GM12878 (cell line): ENCODE measurements at regions not wholly inside any gene's neighbourhood (a gene's known extent, or its start where the extent isn't known, plus 50 kb on each side); places are given as distances from the start of the nearest gene placed in this dataset.

Source experiments
- ATAC-seq: fragments of 200-7000 bp; cut with Tn5 transposase; 3 replicates; pipeline ENCODE4 v1.9.1; 2020; ENCODE audit warnings: mild to moderate bottlenecking, moderate library complexity
- BruUV-seq: library from RNA; stranded (reverse); fragments of 400-500 nt; replicated peaks from 2 replicates; lab custom pipeline; 2021; lab: Mats Ljungman, UMichigan
- CTCF ChIA-PET: fragments of 300-600 bp; sonication (Branson Sonifier 250); formaldehyde crosslinking; extraction: SDS; loops from one replicate; lab custom pipeline; 2021; ENCODE audit warnings: inconsistent platforms; lab: Yijun Ruan, JAX
- POLR2A ChIA-PET: fragments of 350-600 bp; formaldehyde crosslinking; extraction: SDS; loops from one replicate; lab custom pipeline; 2021; ENCODE audit warnings: inconsistent platforms; lab: Charles Lee
- RAD21 ChIA-PET: fragments of 300-600 bp; sonication (Branson Sonifier 250); formaldehyde crosslinking; loops from one replicate; lab custom pipeline; 2023; ENCODE audit warnings: antibody characterized with exemption; ENCODE audit not compliant: unreplicated experiment; lab: Charles Lee
- SMC1A ChIA-PET: fragments of 300-600 bp; sonication (Branson Sonifier 250); formaldehyde crosslinking; loops from one replicate; lab custom pipeline; 2023; ENCODE audit not compliant: unreplicated experiment, uncharacterized antibody; lab: Charles Lee
- DNase-seq: peaks from one replicate; pipeline ENCODE4 v3.0.0-alpha.2; 2011; ENCODE audit warnings: low read depth, low spot score
- FAIRE-seq: peaks from 3 replicates; lab custom pipeline; 2011; peaks lifted over from hg19 to GRCh38; lab: Jason Lieb, UNC
- H2AFZ ChIP-seq: 2 replicates; pipeline ENCODE4 v1.6.0; 2011; ENCODE audit warnings: low read depth, low read length, control low read depth; ENCODE audit not compliant: control insufficient read depth
- H3K27ac ChIP-seq: 2 replicates; pipeline ENCODE4 v1.5.1; 2011; ENCODE audit warnings: control low read depth; ENCODE audit not compliant: control insufficient read depth, insufficient read depth
- H3K27me3 ChIP-seq, 2 experiments: replicated peaks in 1 of 2; 2 replicates each; pipeline versions ENCODE4 v1.6.0 to v1.6.1; 2011; ENCODE audit warnings: low read length in 1 of 2; ENCODE audit not compliant: control insufficient read depth in 2 of 2, insufficient read depth in 2 of 2
- H3K36me3 ChIP-seq, 2 experiments: 2 replicates each; pipeline ENCODE4 v1.5.1; 2011; ENCODE audit warnings: low read length in 1 of 2; ENCODE audit not compliant: control insufficient read depth in 2 of 2, insufficient read depth in 2 of 2
- H3K4me1 ChIP-seq: 2 replicates; pipeline ENCODE4 v1.6.1; 2011; ENCODE audit warnings: mild to moderate bottlenecking, low read length, moderate library complexity, mixed read lengths; ENCODE audit not compliant: control insufficient read depth, insufficient read depth
- H3K4me2 ChIP-seq: 2 replicates; pipeline ENCODE4 v1.6.0; 2011; ENCODE audit warnings: control low read depth; ENCODE audit not compliant: control insufficient read depth, insufficient read depth
- H3K4me3 ChIP-seq: fragments of 200-600 bp; sonication (generic); 2 replicates; pipeline ENCODE4 v1.5.1; 2016
- H3K79me2 ChIP-seq: 2 replicates; pipeline ENCODE4 v1.6.0; 2011; ENCODE audit warnings: low read length; ENCODE audit not compliant: control insufficient read depth, insufficient read depth
- H3K9ac ChIP-seq: 2 replicates; pipeline ENCODE4 v1.8.0; 2011; ENCODE audit warnings: low read length, control low read depth, mixed read lengths; ENCODE audit not compliant: control insufficient read depth, insufficient read depth
- H3K9me3 ChIP-seq: replicated peaks from 3 replicates; pipeline ENCODE4 v1.5.1; 2011; ENCODE audit warnings: mild to moderate bottlenecking, low read length; ENCODE audit not compliant: control insufficient read depth, insufficient read depth
- H4K20me1 ChIP-seq: 2 replicates; pipeline ENCODE4 v1.6.0; 2011; ENCODE audit not compliant: control insufficient read depth, insufficient read depth
- BMI1 ChIP-seq: fragments of 450-650 bp; IDR thresholded peaks from 2 replicates; pipeline ENCODE4 v1.6.1; 2016; ENCODE audit warnings: mild to moderate bottlenecking, moderate library complexity, borderline replicate concordance
- CBX5 ChIP-seq: sonication (generic); IDR thresholded peaks from 2 replicates; pipeline ENCODE4 v1.6.1; 2016; ENCODE audit warnings: low read depth, moderate library complexity, mild to moderate bottlenecking, inconsistent platforms
- CREB1 ChIP-seq: IDR thresholded peaks from 2 replicates; pipeline ENCODE4 v1.6.1; 2012; ENCODE audit warnings: low read depth, mild to moderate bottlenecking, inconsistent platforms
- ETV6 ChIP-seq, 2 experiments: fragments of 450-650 bp in 1 of 2; IDR thresholded peaks in 1 of 2; conservative IDR thresholded peaks in 1 of 2; 2 replicates each; pipeline ENCODE4 v1.6.1; 2014; ENCODE audit warnings: antibody characterized with exemption in 1 of 2, borderline replicate concordance in 1 of 2, low read depth in 1 of 2, mild to moderate bottlenecking in 1 of 2, moderate library complexity in 1 of 2
- GABPA ChIP-seq: IDR thresholded peaks from 2 replicates; pipeline ENCODE4 v1.6.1; 2014; ENCODE audit warnings: antibody characterized with exemption, low read depth, mild to moderate bottlenecking, inconsistent platforms
- MTA3 ChIP-seq: IDR thresholded peaks from 2 replicates; pipeline ENCODE4 v1.6.1; 2012; ENCODE audit warnings: low read length, inconsistent platforms, borderline replicate concordance
- MYB ChIP-seq: fragments of 150-350 bp; IDR thresholded peaks from 2 replicates; pipeline ENCODE4 v1.6.1; 2014; ENCODE audit warnings: mild to moderate bottlenecking, low read depth, low read length, borderline replicate concordance
- MYC ChIP-seq: IDR thresholded peaks from 2 replicates; pipeline ENCODE4 v1.6.1; 2011; ENCODE audit warnings: mild to moderate bottlenecking, low read length, moderate library complexity, inconsistent platforms; ENCODE audit not compliant: insufficient read depth, insufficient replicate concordance, insufficient read length, severe bottlenecking
- NFXL1 ChIP-seq: fragments of 450-650 bp; IDR thresholded peaks from 2 replicates; pipeline ENCODE4 v1.6.1; 2017; ENCODE audit warnings: antibody characterized with exemption, mild to moderate bottlenecking, borderline replicate concordance
- RUNX3 ChIP-seq: IDR thresholded peaks from 2 replicates; pipeline ENCODE4 v1.6.1; 2012; ENCODE audit warnings: low read length, inconsistent platforms
- SIX5 ChIP-seq: IDR thresholded peaks from 2 replicates; pipeline ENCODE4 v1.6.1; 2011; ENCODE audit warnings: mild to moderate bottlenecking, low read depth, low read length, moderate library complexity; ENCODE audit not compliant: severe bottlenecking
- SMAD1 ChIP-seq: fragments of 450-650 bp; IDR thresholded peaks from 2 replicates; pipeline ENCODE4 v1.6.1; 2018; ENCODE audit warnings: mild to moderate bottlenecking, low read depth; ENCODE audit not compliant: partially characterized antibody
- STAT1 ChIP-seq: fragments of 450-650 bp; conservative IDR thresholded peaks from 2 replicates; pipeline ENCODE4 v1.6.1; 2014; ENCODE audit warnings: antibody characterized with exemption, mild to moderate bottlenecking
- TBL1XR1 ChIP-seq: IDR thresholded peaks from 2 replicates; pipeline ENCODE4 v1.6.1; 2012; ENCODE audit warnings: low read depth, low read length, improper control_type of control experiment
- YY1 ChIP-seq: IDR thresholded peaks from 2 replicates; pipeline ENCODE4 v1.6.1; 2011; ENCODE audit warnings: low read depth, mild to moderate bottlenecking, low read length
- WGBS: methylation state at CpG from one replicate; pipeline ENCODE4 v1.1.6; 2016; ENCODE audit warnings: low lambda C conversion rate; ENCODE audit not compliant: insufficient replicate concordance, insufficient coverage; ENCODE audit errors: missing lambda C conversion rate; 5-methylcytosine and 5-hydroxymethylcytosine counted together
- in situ Hi-C: fragments of 300-500 bp; cut with MboI; formaldehyde crosslinking; loops from 9 replicates; pipeline ENCODE4 v1.14.3; 2018; ENCODE audit warnings: mixed read lengths
- intact Hi-C: fragments of 100-400 bp; cut with micrococcal nuclease; formaldehyde crosslinking; loops from one replicate; pipeline ENCODE4 v1.14.2; 2022; ENCODE audit not compliant: unreplicated experiment
- TF ChIP-seq, protein P1 (sequence below): IDR thresholded peaks from 2 replicates; pipeline ENCODE4 v1.6.1; 2012; ENCODE audit warnings: mild to moderate bottlenecking, low read depth, low read length
- TF ChIP-seq, protein P2 (sequence below): fragments of 450-650 bp; IDR thresholded peaks from 2 replicates; pipeline ENCODE4 v1.6.1; 2017; ENCODE audit warnings: mild to moderate bottlenecking, moderate library complexity

DNA sequence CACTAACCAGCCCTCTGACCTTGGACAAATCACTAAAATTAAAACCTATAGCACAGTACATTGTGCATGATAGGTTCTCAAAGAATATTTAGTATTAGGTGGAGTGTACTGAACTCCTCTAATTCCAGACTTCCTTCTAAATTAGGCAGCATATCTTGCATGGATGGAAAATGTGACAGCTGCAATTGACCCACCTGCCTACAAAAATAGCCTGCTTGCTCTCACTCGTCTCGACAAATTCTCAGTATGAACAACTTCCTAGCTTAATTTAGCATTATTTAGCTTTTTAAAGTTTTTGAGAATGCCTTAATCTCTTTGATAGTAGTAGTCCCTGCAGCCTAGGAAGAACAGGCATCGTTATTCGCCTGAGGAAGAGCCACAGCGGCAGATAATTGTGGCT, 482.0 kb downstream of the PIK3C3 start:
- in situ Hi-C loops (no loop called here), intact Hi-C loops (no loop called here)
- Histone ChIP-seq H2AFZ (no peak overlapping the region), H3K4me1 (no peaks in the 10 kb centered on the region), H3K27ac (no peak overlapping the region), H3K4me2 (no peak overlapping the region), H3K9ac (no peak overlapping the region), H3K27me3 (no peaks in the 10 kb centered on the region), H3K79me2 (no peaks in the 10 kb centered on the region), H3K9me3 (no peaks in the 10 kb centered on the region), H3K36me3 (no peaks in the 10 kb centered on the region), H4K20me1 (no peaks in the 10 kb centered on the region), H3K4me3 (no peak overlapping the region)
- RAD21 ChIA-PET, result no interaction called here
- no peak for TF ChIP-seq MYC
- no peak for TF ChIP-seq SMAD1
- TF ChIP-seq CBX5, result no peak
- TF ChIP-seq SIX5, result no peak
- no peak for TF ChIP-seq STAT1
- no peak for TF ChIP-seq BMI1
- no peak for TF ChIP-seq NFXL1
- TF ChIP-seq TBL1XR1, result no peak
- no peak for TF ChIP-seq GABPA
- no peak for TF ChIP-seq RUNX3
- TF ChIP-seq YY1, result no peak
- TF ChIP-seq, protein P1, sequence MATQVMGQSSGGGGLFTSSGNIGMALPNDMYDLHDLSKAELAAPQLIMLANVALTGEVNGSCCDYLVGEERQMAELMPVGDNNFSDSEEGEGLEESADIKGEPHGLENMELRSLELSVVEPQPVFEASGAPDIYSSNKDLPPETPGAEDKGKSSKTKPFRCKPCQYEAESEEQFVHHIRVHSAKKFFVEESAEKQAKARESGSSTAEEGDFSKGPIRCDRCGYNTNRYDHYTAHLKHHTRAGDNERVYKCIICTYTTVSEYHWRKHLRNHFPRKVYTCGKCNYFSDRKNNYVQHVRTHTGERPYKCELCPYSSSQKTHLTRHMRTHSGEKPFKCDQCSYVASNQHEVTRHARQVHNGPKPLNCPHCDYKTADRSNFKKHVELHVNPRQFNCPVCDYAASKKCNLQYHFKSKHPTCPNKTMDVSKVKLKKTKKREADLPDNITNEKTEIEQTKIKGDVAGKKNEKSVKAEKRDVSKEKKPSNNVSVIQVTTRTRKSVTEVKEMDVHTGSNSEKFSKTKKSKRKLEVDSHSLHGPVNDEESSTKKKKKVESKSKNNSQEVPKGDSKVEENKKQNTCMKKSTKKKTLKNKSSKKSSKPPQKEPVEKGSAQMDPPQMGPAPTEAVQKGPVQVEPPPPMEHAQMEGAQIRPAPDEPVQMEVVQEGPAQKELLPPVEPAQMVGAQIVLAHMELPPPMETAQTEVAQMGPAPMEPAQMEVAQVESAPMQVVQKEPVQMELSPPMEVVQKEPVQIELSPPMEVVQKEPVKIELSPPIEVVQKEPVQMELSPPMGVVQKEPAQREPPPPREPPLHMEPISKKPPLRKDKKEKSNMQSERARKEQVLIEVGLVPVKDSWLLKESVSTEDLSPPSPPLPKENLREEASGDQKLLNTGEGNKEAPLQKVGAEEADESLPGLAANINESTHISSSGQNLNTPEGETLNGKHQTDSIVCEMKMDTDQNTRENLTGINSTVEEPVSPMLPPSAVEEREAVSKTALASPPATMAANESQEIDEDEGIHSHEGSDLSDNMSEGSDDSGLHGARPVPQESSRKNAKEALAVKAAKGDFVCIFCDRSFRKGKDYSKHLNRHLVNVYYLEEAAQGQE, result no peak
- TF ChIP-seq MTA3, result no peak
- TF ChIP-seq ETV6 (conservative IDR thresholded peaks at IDR 0.05 in 1 of 2, IDR thresholded peaks at IDR 0.05 in 1 of 2; ENCODE audit: borderline replicate concordance in 1 of 2, low read depth in 1 of 2), result no peak
- TF ChIP-seq, protein P2, sequence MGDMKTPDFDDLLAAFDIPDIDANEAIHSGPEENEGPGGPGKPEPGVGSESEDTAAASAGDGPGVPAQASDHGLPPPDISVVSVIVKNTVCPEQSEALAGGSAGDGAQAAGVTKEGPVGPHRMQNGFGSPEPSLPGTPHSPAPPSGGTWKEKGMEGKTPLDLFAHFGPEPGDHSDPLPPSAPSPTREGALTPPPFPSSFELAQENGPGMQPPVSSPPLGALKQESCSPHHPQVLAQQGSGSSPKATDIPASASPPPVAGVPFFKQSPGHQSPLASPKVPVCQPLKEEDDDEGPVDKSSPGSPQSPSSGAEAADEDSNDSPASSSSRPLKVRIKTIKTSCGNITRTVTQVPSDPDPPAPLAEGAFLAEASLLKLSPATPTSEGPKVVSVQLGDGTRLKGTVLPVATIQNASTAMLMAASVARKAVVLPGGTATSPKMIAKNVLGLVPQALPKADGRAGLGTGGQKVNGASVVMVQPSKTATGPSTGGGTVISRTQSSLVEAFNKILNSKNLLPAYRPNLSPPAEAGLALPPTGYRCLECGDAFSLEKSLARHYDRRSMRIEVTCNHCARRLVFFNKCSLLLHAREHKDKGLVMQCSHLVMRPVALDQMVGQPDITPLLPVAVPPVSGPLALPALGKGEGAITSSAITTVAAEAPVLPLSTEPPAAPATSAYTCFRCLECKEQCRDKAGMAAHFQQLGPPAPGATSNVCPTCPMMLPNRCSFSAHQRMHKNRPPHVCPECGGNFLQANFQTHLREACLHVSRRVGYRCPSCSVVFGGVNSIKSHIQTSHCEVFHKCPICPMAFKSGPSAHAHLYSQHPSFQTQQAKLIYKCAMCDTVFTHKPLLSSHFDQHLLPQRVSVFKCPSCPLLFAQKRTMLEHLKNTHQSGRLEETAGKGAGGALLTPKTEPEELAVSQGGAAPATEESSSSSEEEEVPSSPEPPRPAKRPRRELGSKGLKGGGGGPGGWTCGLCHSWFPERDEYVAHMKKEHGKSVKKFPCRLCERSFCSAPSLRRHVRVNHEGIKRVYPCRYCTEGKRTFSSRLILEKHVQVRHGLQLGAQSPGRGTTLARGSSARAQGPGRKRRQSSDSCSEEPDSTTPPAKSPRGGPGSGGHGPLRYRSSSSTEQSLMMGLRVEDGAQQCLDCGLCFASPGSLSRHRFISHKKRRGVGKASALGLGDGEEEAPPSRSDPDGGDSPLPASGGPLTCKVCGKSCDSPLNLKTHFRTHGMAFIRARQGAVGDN, result no peak
- no peak for TF ChIP-seq MYB
- TF ChIP-seq CREB1, result no peak
- WGBS, result 36% methylated on average over 5 of the region's 5 CpGs
- no peak for DNase-seq
- no TSS peak for BruUV-seq
- POLR2A ChIA-PET, result no interaction called here
- CTCF ChIA-PET, result no interaction called here
- SMC1A ChIA-PET, result no interaction called here
- no peak for FAIRE-seq
- ATAC-seq, result no peak
